Memory B cell (primary cell): ENCODE measurements at regions not wholly inside any gene's neighbourhood (a gene's known extent, or its start where the extent isn't known, plus 50 kb on each side); places are given as distances from the start of the nearest gene placed in this dataset.

Experiments used
- ATAC-seq: fragments of 150-1000 bp; cut with Tn5 transposase; 2 replicates; pipeline ENCODE4 v1.10.0; 2021; ENCODE audit warnings: low read depth, mild to moderate bottlenecking, moderate library complexity
- DNase-seq, 2 donors: peaks; one replicate each; pipeline ENCODE4 v3.0.0; 2022; ENCODE audit warnings: low spot score in 2 of 2
- H3K27ac Mint-ChIP-seq: one replicate; pipeline ENCODE4 v1.8.0; 2022; ENCODE audit warnings: mild to moderate bottlenecking, moderate library complexity, mixed read lengths
- H3K27me3 Mint-ChIP-seq: one replicate; pipeline ENCODE4 v1.8.0; 2022; ENCODE audit warnings: mixed read lengths
- H3K36me3 Mint-ChIP-seq: one replicate; pipeline ENCODE4 v1.8.0; 2022; ENCODE audit warnings: mild to moderate bottlenecking, mixed read lengths
- H3K4me1 Mint-ChIP-seq: one replicate; pipeline ENCODE4 v1.8.0; 2022; ENCODE audit warnings: mixed read lengths
- H3K4me3 Mint-ChIP-seq: one replicate; pipeline ENCODE4 v1.8.0; 2022; ENCODE audit warnings: mild to moderate bottlenecking, moderate library complexity, mixed read lengths
- H3K9me3 Mint-ChIP-seq: one replicate; pipeline ENCODE4 v1.8.0; 2022; ENCODE audit warnings: mixed read lengths

DNA sequence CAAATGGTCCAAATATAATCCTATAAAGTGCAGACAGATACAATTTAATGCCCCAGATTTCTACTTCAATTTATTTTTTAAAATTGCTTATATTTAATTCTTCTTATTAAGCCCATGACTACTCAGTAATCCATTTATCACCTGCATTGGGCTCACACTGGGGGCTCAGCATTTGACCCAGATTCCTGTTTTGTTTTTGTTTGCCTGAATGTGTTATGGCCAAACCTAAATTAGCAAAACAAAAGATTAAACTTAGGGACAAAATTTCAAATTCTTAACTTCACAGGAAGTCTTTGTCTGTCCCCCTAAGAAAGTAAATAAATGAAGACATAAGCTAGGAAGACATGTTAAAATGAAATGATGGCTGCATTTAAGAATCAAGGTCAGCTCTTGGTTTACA, 322.3 kb downstream of the RMST start:
- H3K27ac Mint-ChIP-seq: no peak overlapping the region
- H3K27me3 Mint-ChIP-seq: no peaks in the 10 kb centered on the region
- H3K9me3 Mint-ChIP-seq: peaks cover 8% of the 10 kb centered on the region
- H3K4me3 Mint-ChIP-seq: no peak overlapping the region
- ATAC-seq: no peak
- H3K36me3 Mint-ChIP-seq: no peaks in the 10 kb centered on the region
- H3K4me1 Mint-ChIP-seq: no peaks in the 10 kb centered on the region
- no peak for DNase-seq

DNA sequence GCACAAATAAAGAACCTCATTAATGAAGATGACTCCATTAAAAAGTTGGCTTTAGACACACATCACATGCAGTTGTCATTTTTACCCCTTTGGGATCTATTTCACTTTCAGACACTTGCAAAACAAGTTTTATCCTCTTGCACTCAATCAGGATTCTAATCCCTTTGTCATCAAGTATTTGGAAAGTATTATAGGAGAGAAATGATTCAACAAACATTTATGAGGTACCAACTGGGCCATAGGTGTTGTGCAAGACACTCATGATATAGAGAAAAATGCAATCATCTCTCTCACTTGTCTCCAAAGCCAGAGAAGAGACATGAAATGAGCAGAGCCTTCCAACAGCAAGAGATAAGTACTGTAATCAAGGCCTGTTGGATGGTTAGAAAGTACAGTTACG, 327.7 kb downstream of the RMST start:
- ATAC-seq: no peak
- Mint-ChIP-seq H3K27ac (no peak overlapping the region), H3K4me1 (no peaks in the 10 kb centered on the region), H3K36me3 (no peaks in the 10 kb centered on the region), H3K27me3 (no peaks in the 10 kb centered on the region), H3K9me3 (peaks cover 10% of the 10 kb centered on the region), H3K4me3 (no peak overlapping the region)
- DNase-seq: no peak

DNA sequence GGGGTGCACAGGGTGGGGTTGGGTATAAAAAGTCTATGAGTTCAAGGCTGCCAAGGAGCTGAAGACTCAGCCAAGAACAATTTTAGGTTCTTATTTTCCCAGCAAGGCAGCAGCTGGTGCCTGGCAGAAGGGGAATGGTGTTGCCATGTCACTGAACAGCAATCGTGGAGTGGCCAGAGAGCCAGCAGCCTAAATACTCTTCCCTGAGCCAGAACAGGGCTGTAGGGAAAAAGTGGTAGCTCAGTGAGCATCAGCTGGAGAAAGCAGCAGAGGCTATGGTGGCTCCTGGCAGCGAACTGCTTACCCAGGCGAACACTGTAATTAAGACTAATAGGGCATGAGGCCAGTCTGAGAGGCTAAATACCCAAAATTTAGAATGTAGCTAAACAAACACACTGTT, 334.9 kb downstream of the RMST start:
- no peaks in the 10 kb centered on the region for H3K36me3 Mint-ChIP-seq
- no peak for DNase-seq
- peaks cover 1% of the 10 kb centered on the region for H3K27me3 Mint-ChIP-seq
- H3K4me1 Mint-ChIP-seq: no peaks in the 10 kb centered on the region
- no peak for ATAC-seq
- peaks cover 5% of the 10 kb centered on the region for H3K9me3 Mint-ChIP-seq
- no peak overlapping the region for H3K4me3 Mint-ChIP-seq
- no peak overlapping the region for H3K27ac Mint-ChIP-seq

DNA sequence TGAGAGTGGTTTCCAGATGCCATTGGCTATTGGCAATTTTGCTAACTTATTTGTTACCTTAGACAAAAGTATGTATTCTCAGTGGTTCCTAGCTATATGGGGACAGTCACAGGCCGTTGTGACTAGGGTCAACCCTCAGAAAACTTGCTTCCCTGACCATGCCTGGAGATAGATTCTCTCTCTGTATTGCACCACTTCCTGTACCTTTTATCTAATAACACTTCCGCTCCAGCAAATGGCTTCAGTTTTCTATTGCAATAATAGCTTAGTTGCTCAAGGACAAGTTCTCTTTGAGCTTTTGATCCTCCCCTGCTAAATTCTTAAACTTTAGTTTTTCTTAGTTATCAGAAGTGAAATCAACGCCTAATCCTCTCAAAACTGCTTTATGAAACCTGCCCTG, 338.0 kb downstream of the RMST start:
- Mint-ChIP-seq H3K27me3 (peaks cover 1% of the 10 kb centered on the region), H3K4me1 (no peaks in the 10 kb centered on the region), H3K36me3 (no peaks in the 10 kb centered on the region), H3K9me3 (peaks cover 3% of the 10 kb centered on the region), H3K4me3 (no peak overlapping the region), H3K27ac (no peak overlapping the region)
- DNase-seq: no peak
- ATAC-seq: no peak

DNA sequence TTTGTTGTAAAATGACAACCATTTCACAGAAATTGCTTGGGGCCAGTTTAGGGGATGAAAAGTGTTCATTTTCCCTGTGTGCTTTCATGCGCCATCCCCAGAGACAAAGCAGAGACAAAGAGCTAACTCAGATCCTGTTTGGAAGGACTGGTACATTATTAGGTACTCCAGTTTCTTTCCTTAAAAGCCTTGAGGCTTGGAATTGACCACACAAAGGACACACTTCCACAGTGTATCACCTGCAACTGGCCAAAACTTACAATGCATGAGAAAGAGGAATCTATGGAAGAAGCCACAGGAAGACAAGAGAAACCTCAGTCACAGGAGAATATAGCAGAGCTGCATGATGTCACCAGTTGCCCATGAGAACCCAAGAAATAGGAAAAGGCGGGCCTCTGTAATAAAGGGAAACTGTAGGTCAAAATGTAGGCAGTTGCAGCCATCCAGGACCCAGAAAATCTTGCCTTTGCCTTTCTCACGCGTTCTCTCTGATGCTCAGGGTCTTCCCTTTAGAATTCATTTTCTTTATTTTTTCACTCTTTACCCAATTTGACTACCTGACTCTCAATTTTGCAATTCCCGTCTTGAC, 339.0 kb downstream of the RMST start:
- peaks cover 3% of the 10 kb centered on the region for H3K9me3 Mint-ChIP-seq
- peaks cover 1% of the 10 kb centered on the region for H3K27me3 Mint-ChIP-seq
- ATAC-seq: no peak
- H3K36me3 Mint-ChIP-seq: no peaks in the 10 kb centered on the region
- H3K4me1 Mint-ChIP-seq: no peaks in the 10 kb centered on the region
- DNase-seq: no peak
- H3K4me3 Mint-ChIP-seq: no peak overlapping the region
- no peak overlapping the region for H3K27ac Mint-ChIP-seq

DNA sequence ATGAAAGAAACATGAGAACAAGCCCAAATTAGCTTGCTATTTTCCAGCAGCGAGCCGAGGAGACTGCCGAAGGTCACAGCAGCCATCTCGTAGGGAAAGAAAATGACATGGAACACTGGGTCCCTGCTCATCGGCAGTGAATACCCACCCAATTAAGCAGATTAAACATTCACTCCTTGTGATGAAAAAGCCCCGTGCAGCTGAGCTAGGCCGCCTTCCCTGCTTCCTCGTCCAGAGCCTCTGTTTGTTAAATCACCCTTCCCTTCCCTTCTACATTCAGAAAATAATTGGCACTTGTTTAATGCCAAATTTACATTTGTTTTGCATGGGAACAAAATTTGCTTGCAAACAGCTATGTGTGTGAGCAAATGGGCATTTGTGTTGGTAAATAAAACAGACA, 342.5 kb downstream of the RMST start:
- ATAC-seq (no peak), DNase-seq (no peak)
- no peaks in the 10 kb centered on the region for H3K36me3 Mint-ChIP-seq
- no peak overlapping the region for H3K27ac Mint-ChIP-seq
- H3K9me3 Mint-ChIP-seq: peaks cover 2% of the 10 kb centered on the region
- H3K27me3 Mint-ChIP-seq: no peaks in the 10 kb centered on the region
- H3K4me1 Mint-ChIP-seq: no peaks in the 10 kb centered on the region
- no peak overlapping the region for H3K4me3 Mint-ChIP-seq

DNA sequence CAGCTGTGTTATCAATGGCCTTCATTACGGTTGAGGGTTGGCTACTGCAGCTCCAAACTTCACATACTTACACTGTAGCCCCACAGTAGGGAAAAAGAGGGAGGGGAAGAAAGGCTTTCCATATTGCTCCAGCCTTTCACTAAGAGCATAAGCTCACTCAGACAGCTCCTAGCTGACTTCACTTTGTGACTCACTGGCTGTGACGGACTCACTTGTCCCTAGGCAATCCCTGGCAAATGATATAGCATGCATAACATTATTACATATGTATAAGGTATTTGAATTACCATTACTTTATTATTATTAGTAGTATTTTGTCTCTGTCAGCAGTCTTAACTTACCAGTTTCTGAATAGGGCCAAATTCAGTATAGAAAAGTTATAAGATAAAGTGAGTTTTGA, 350.7 kb downstream of the RMST start:
- no peaks in the 10 kb centered on the region for H3K27me3 Mint-ChIP-seq
- no peak overlapping the region for H3K27ac Mint-ChIP-seq
- no peak overlapping the region for H3K4me3 Mint-ChIP-seq
- H3K9me3 Mint-ChIP-seq: peaks cover 10% of the 10 kb centered on the region
- no peak for ATAC-seq
- no peaks in the 10 kb centered on the region for H3K36me3 Mint-ChIP-seq
- H3K4me1 Mint-ChIP-seq: no peaks in the 10 kb centered on the region
- DNase-seq: no peak

DNA sequence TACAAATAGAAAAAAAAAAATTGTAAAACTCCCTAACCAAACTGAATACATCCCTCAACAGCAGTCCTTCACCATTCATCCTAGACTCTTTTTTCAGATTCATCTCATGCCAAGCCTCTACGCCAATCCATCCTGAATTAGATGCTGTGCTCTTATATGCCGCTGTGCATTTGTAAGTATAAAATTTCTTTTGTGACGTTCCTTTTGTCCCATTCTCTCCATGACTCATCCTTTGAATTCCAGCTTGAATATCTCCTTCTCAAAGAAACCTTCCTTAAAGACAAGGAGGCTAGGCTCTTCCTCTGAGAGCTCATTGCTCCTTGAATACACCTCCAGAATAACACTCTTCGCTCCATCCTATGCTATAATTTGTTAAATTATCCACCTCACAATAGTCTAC, 359.2 kb downstream of the RMST start:
- no peak overlapping the region for H3K4me3 Mint-ChIP-seq
- no peak for ATAC-seq
- no peaks in the 10 kb centered on the region for H3K4me1 Mint-ChIP-seq
- H3K36me3 Mint-ChIP-seq: no peaks in the 10 kb centered on the region
- DNase-seq: no peak
- H3K9me3 Mint-ChIP-seq: peaks cover 6% of the 10 kb centered on the region
- H3K27ac Mint-ChIP-seq: no peak overlapping the region
- H3K27me3 Mint-ChIP-seq: no peaks in the 10 kb centered on the region

DNA sequence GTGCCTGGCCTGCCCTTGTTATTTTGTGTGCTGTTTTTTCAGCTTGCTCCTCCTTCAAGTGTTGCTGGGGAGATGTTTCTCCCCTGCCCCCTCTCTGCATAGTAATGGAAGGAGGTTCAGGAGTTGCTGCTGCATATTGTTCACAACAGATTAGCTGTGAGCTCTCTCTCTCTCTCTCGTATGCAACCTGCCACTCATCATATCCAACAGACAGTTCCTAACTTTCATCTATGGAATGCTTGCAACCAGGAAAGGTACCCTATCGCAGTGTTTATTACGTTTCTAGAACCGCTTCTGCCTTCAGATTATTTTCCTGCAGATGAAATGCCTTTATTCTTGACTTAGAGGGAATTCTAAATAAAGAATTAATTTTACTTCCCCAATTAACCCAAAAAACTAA, 372.9 kb downstream of the RMST start:
- Mint-ChIP-seq H3K9me3 (peaks cover 5% of the 10 kb centered on the region), H3K4me3 (no peak overlapping the region), H3K4me1 (no peaks in the 10 kb centered on the region), H3K27ac (no peak overlapping the region), H3K27me3 (no peaks in the 10 kb centered on the region), H3K36me3 (no peaks in the 10 kb centered on the region)
- ATAC-seq (no peak), DNase-seq (no peak)

DNA sequence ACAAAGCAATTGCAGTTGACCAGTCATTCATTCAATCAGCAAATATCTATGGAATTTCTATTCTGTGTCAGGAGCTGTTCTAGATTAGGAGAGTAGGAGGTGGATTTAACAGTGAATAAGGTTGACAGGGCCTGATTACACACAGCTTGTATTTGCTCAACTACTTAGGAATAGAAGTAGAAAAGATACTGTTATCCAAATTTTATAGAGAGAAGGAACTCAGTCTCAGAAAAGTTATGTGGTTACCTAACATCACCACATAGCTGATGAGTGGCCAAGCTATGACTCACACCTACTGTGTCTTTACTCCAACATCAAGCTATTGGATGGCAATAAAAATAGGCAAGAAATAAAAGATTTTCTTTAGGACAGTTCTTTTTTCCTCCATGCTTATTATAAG, 374.8 kb downstream of the RMST start:
- DNase-seq: no peak
- ATAC-seq: no peak
- no peak overlapping the region for H3K4me3 Mint-ChIP-seq
- H3K27me3 Mint-ChIP-seq: no peaks in the 10 kb centered on the region
- H3K9me3 Mint-ChIP-seq: peaks cover 5% of the 10 kb centered on the region
- no peak overlapping the region for H3K27ac Mint-ChIP-seq
- H3K36me3 Mint-ChIP-seq: no peaks in the 10 kb centered on the region
- H3K4me1 Mint-ChIP-seq: no peaks in the 10 kb centered on the region

DNA sequence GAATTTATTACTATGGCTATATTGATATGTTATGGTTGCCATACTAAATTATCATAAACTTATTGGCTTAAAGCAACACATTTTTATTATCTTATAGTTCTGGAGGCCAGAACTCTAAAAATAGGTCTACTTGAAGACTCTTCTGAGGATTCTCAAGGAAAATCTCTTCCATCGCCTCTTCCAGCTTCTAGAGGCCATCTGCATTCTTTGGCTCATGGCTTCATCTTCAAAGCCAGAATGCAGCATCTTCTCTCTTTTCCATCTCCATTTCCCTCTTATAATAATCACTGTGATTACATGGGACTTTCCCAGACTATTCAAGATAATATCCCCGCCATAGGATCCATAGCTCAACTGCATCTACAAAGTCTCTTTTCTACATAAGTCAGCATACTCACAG, 385.4 kb downstream of the RMST start:
- Mint-ChIP-seq H3K4me1 (no peaks in the 10 kb centered on the region), H3K4me3 (no peak overlapping the region), H3K9me3 (peaks cover 2% of the 10 kb centered on the region), H3K27me3 (no peaks in the 10 kb centered on the region), H3K27ac (no peak overlapping the region), H3K36me3 (no peaks in the 10 kb centered on the region)
- no peak for DNase-seq
- ATAC-seq: no peak

DNA sequence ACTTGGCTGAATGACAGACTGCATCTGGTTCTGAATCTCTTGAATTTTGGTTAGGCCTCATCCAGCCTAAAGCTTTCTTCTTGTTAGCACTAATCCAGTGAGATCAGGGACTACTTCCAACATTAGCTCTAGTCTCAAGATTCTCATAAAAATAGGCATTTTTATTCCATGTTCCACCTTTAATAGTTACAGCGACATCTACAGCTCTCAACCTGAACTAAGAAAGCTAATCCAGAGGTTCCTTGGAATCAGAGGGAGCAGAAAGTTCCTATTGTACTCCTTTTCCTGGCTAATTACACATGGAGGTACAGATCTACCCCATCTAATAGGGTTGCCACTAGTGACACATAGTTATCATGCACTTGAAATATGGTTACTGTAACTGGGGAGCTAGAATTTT, 391.9 kb downstream of the RMST start:
- DNase-seq: no peak
- ATAC-seq: no peak
- Mint-ChIP-seq H3K4me3 (no peak overlapping the region), H3K27ac (no peak overlapping the region), H3K9me3 (peaks cover under 1% of the 10 kb centered on the region), H3K4me1 (no peaks in the 10 kb centered on the region), H3K27me3 (no peaks in the 10 kb centered on the region), H3K36me3 (no peaks in the 10 kb centered on the region)

DNA sequence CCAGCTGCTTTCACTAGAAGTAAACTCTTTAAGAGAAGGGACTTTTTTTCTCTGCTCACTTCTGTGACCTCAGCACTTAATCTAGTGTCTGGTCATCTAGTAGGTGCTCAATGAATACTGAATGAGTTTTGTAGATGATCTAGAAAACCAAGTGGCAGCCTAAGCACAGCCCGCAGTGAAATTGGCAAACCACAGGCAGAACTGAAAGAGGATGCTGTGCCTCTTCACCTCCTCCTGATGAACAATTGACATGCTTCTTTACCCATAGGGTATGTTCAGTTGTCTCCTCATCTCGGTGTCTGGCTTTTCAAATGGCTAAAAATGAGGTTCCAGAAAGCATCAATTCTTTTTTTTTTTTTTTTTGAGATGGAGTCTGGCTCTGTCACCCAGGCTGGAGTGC, 399.5 kb downstream of the RMST start:
- H3K27me3 Mint-ChIP-seq: no peaks in the 10 kb centered on the region
- ATAC-seq: no peak
- no peaks in the 10 kb centered on the region for H3K36me3 Mint-ChIP-seq
- H3K4me3 Mint-ChIP-seq: no peak overlapping the region
- no peak for DNase-seq
- H3K4me1 Mint-ChIP-seq: no peaks in the 10 kb centered on the region
- no peak overlapping the region for H3K27ac Mint-ChIP-seq
- peaks cover 3% of the 10 kb centered on the region for H3K9me3 Mint-ChIP-seq

DNA sequence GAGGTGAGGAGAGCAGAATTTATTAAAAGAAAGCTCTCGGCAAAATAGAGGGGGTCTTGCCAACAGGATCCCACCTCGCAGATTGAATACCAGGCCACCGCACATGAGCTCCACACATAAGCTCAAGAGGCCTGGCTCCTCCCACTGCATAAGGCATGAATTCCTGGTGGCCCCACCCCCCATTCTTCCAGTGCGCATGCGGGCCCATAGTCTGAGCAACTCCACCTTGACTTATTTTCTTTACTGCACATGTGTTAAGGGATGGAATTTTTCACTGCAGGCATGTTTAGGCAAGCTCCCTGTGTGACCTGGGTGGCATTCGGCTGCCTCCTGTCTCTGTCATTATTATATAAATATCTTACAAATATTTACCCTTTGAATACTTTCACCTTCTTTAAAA, 412.5 kb downstream of the RMST start:
- H3K27ac Mint-ChIP-seq: no peak overlapping the region
- ATAC-seq: no peak
- no peaks in the 10 kb centered on the region for H3K27me3 Mint-ChIP-seq
- no peaks in the 10 kb centered on the region for H3K36me3 Mint-ChIP-seq
- H3K4me1 Mint-ChIP-seq: no peaks in the 10 kb centered on the region
- no peak for DNase-seq
- H3K4me3 Mint-ChIP-seq: no peak overlapping the region
- peaks cover 1% of the 10 kb centered on the region for H3K9me3 Mint-ChIP-seq

DNA sequence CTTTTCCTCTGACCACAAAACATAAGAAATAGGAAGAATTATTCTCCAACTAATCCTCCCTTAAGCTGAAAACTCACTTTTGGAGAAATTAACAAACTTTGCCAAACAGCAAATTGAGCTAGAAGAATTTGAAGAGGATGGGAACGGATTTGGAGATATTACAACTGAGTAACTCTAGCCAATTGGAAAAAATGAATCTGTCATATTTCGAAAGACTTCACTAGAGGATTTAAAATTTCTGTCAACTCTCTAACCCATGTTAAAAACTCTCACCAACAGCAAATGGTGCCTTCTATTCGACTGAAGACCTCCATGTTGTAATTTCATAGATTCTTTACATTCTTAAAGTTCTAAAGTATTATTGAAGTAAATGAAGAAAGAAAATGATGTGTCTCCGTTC, 414.2 kb downstream of the RMST start:
- no peak for DNase-seq
- H3K4me3 Mint-ChIP-seq: no peak overlapping the region
- no peak overlapping the region for H3K27ac Mint-ChIP-seq
- H3K27me3 Mint-ChIP-seq: no peaks in the 10 kb centered on the region
- ATAC-seq: no peak
- peaks cover 1% of the 10 kb centered on the region for H3K9me3 Mint-ChIP-seq
- no peaks in the 10 kb centered on the region for H3K4me1 Mint-ChIP-seq
- H3K36me3 Mint-ChIP-seq: no peaks in the 10 kb centered on the region
